Prostate gland (tissue), 2 donors: ENCODE measurements at regions not wholly inside any gene's neighbourhood (a gene's known extent, or its start where the extent isn't known, plus 50 kb on each side); places are given as distances from the start of the nearest gene placed in this dataset.

Experiments
- CTCF ChIP-seq, 4 experiments: fragments of 200-600 bp in 2 of 4; fragments of 450-650 bp in 2 of 4; sonication (generic) in 2 of 4; IDR thresholded peaks; 1 replicate in 3 of 4; 2 replicates in 1 of 4; pipeline ENCODE4 v1.5.1; 2016 to 2019; ENCODE audit warnings: antibody characterized with exemption in 4 of 4, mild to moderate bottlenecking in 2 of 4, moderate library complexity in 2 of 4
- POLR2A ChIP-seq: fragments of 450-650 bp; IDR thresholded peaks from one replicate; pipeline ENCODE4 v1.6.1; 2016; ENCODE audit warnings: antibody characterized with exemption, mild to moderate bottlenecking
- POLR2AphosphoS5 ChIP-seq: sonication (generic); formaldehyde crosslinking; IDR thresholded peaks from one replicate; pipeline ENCODE4 v1.6.1; 2017; ENCODE audit warnings: antibody characterized with exemption

DNA sequence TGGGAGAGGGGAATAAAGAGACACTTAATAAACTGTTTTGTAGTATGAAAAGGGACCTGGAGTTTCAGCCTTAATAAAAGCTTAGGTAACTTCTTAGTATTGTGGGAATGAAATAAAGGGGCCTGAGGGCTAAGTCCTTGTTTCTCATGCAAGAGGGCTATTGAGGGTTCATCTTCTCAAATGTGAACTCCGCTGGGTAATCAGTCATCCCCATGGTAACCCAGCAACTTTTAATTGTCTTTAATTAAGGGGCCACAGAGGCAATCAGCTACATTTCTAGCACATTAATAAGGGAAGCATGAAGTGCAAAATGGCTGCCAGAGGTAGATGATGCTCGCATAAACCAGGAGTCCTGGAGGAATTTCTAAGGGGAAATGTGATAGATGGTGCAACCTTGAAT, 1784.2 kb upstream of the CELF4 start:
- no peak for TF ChIP-seq CTCF (IDR thresholded peaks at IDR 0.05)
- TF ChIP-seq POLR2AphosphoS5, result no peak
- no peak for TF ChIP-seq POLR2A
